Medulla oblongata (tissue), 1 donor: ENCODE measurements at regions not wholly inside any gene's neighbourhood (a gene's known extent, or its start where the extent isn't known, plus 50 kb on each side); places are given as distances from the start of the nearest gene placed in this dataset.

Source experiments
- DNase-seq: peaks from one replicate; pipeline ENCODE4 v3.0.0-alpha.2; 2015; ENCODE audit errors: extremely low spot score

DNA sequence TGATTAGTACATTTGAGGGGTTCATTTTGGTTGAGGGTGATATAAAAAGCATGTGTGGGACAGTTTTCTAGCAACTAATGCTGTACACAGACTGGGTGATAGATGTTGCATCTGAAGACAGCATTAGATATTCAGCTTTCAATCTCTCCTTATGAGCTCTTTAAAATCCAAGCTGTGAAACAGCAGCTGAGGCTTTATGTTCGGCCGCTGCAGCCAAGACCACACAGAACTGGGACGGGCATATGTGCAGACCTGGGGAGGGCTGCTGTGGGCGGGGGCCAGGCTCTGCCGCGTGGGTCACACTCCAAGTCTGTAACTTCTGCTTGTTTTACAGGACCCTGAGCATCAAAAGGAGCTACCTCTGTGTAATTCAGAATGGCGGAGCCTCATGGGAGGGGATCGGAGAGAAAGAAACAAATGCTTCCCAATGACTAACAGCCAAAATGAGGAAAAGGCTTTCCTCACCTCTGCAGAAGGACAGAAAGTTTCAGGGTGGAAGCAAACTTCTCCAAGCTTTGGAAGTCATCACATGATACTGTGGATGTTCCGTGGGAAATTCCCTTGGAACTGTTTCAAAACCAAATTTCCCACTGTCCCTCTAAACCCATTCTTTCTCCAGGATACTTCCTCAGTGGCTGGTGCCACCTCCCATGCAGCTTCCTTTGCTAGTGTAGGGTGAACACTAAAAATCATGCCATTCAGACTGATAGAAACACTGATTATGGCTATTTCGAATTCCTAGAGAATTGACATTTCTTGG lies 711.9 kb upstream of the ID2 start:
- no peak for DNase-seq

- no peak for DNase-seq
These were observed 710.6 kb upstream of the ID2 start for GRCh38 chr2:7971248-7971647.

GRCh38 chr2:7971841-7972240 lies 710.0 kb upstream of the ID2 start:
- DNase-seq: no peak

DNA sequence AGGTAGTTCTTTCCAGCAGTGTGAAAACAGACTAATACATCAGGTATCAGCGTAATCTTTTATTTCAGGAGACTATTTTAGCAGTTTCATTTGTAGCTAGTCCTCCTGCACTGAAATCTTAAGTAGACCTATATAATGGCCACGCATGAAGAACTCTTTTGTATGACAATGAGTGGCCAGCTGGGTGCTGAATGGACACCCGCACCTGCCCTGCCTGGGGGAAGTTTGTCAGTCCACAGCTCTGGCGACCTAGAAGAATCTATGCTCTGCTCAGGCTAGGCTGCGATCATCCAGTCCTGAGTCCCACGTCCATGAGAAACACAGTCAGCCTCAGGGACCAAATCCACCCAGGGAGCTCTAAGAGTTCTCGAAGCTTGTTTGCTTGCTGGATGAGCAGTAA lies 709.2 kb upstream of the ID2 start:
- no peak for DNase-seq

DNA sequence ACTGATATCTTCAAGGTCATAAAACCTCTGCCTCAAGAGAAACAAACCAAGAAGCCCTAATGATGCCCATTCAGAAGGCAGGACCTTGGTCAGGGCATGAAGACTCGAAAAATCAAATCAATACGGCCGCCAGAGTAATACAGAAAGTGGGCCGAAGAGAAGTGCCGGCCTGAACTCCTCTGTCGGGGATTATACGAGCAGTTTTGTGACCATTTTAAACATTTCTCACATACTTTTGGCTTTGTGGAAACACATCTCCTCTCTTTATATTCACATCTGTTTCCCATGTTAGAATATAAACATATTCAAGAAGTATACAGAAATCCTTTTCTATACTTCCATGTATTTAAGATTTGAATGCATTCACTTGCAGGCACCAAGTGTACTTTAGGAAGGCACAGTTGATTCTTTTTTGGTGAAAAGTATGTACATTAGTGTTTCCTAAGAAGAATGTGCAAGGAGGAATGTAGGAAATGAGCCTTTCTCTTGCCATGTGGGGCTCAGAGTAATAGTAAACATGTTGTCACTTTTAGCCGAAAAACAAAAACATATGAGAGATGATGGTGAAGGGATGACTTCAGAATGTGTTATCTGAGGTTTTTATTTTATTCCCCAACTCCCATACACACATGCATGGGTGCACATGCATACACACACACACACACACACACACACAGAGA lies 707.9 kb upstream of the ID2 start:
- DNase-seq: no peak

- DNase-seq: no peak
These were observed 706.9 kb upstream of the ID2 start for GRCh38 chr2:7974936-7975335.

- no peak for DNase-seq
These were observed 705.6 kb upstream of the ID2 start for GRCh38 chr2:7976206-7976605.

- DNase-seq: no peak
These were observed 703.9 kb upstream of the ID2 start for GRCh38 chr2:7977981-7978380.

- no peak for DNase-seq
These were observed 699.8 kb upstream of the ID2 start for GRCh38 chr2:7982054-7982453.

DNA sequence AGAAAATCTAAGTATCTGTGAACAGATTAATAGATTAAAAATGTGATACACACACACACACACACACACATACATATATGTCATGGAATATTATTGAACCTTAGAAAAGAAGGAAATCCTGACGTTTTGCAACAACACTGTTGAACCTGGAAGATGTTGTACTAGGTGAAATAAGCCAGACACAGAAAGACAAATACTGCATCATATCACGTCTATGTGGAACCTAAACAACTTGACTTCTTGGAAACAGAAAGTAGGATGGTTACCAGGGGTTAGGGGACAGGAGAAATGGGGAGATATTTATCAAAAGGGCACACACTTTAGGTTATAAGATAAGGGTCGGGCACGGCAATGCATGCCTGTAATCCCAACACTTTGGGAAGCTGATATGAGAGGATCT lies 698.4 kb upstream of the ID2 start:
- DNase-seq: no peak

- DNase-seq: no peak
These were observed 697.9 kb upstream of the ID2 start for GRCh38 chr2:7983912-7984311.

- no peak for DNase-seq
These were observed 697.0 kb upstream of the ID2 start for GRCh38 chr2:7984693-7985353.

- DNase-seq: no peak
These were observed 695.4 kb upstream of the ID2 start for GRCh38 chr2:7986431-7986830.

DNA sequence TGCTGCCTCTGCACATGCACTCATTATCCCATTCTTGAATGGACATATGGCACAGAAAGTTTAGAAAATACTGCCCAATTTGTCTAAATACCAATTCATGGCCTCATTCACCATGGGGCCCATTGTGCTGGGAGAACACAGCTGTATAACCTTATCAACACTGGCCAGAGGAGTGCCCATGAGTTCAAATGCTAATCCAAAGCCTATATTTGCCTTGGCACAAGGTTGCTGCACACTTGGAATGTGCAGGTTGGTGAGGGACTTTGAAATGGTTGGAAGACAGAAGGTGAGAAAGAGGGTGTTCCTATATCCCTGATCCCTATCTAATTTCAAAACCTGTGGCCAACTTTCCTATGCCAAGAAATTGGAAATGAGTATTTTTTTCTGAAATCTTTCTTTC lies 693.9 kb upstream of the ID2 start:
- no peak for DNase-seq

- DNase-seq: no peak
These were observed 693.4 kb upstream of the ID2 start for GRCh38 chr2:7988440-7988839.

DNA sequence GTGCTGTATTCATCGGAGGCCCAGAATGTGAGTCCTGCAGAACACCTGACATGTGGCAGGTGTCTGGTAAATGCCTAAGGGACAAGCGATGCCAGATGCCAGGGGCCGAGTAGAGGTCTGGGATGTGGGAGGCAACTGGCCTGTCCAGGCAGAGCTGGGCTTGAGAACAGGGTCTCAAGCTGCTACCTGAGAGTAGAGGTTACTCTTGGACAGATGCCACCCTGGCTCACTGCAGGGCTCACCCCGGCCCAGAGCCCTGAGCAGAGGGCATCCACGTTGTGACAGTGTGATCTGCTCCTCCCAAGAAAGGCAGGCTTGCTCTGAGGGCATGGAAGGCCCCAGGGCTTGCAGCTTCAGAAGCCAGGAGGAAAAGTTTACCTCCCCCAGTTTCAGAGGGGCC lies 692.0 kb upstream of the ID2 start:
- no peak for DNase-seq

GRCh38 chr2:7992612-7993602 lies 688.9 kb upstream of the ID2 start:
- no peak for DNase-seq

- DNase-seq: no peak
These were observed 687.4 kb upstream of the ID2 start for GRCh38 chr2:7994397-7994951.

DNA sequence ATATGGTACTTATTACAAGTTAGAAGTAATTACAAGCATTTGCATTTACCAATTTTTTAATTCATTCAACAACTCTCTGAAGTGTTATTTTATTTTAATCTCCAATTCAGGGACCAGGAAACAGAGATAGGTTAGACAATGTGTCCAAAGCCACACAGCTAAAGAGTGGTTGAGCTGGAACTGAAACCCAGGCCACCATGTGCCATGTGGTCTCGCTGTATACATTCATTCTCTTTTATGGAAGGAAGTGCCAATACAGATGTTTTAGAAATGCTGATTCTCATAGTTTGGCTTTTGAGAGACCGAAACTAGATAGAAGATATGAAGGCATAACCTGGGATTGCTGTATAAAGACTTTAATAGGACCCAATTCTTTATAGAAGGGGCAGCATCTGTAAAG lies 684.6 kb upstream of the ID2 start:
- no peak for DNase-seq

DNA sequence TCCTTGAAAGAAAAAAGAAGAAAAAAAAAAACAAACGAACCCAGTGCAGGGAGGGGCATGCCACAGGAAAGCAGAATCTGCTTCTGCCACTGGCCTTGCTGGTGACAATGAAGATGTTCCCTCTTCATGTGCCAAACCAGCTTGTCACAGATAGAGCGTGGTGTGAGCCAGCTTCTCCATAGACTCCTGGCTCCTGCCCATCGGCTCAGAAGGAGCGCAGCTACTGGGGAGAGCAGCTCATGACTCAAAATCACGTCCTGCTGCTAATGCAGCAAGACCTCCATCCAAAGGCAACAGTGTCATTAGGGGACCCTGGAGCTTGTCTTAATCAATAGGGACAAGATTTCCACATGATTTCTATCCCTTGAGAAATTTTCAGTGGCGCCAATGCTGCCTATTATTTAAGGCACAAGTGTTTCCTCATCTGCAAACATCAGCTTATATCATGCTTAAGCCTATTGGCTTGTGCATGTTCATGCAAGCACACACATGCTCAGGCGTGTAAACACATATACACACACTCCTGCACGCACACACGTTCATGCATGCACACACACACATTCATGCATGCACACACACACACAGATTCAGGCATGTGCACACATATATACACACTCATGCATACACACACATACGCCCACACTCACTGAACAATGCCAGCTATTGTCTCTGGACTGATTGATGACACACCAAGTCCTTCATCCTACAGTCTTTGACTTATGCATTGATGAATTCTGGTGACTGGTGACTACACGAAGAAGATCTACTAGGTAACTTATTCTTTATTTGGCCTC lies 682.0 kb upstream of the ID2 start:
- no peak for DNase-seq

- DNase-seq: no peak
These were observed 681.0 kb upstream of the ID2 start for GRCh38 chr2:8000870-8001269.
